Kidney (tissue), 13 donors: ENCODE measurements at regions not wholly inside any gene's neighbourhood (a gene's known extent, or its start where the extent isn't known, plus 50 kb on each side); places are given as distances from the start of the nearest gene placed in this dataset.

Experiments used
- DNase-seq, 5 donors: peaks; one replicate each; pipeline ENCODE4 v3.0.0-alpha.2; 2013 to 2020
- FAIRE-seq: peaks from 2 replicates; lab custom pipeline; 2012; peaks lifted over from hg19 to GRCh38; lab: Jason Lieb, UNC
- H3K27ac ChIP-seq, 2 donors: one replicate each; pipeline ENCODE4 v1.7.0; 2013; ENCODE audit warnings: low read depth in 2 of 2, low read length in 2 of 2, inconsistent platforms in 1 of 2
- H3K27me3 ChIP-seq: one replicate; pipeline ENCODE4 v1.7.1; 2013; ENCODE audit warnings: low read length, inconsistent platforms; ENCODE audit not compliant: control insufficient read depth, insufficient read depth
- H3K36me3 ChIP-seq, 3 donors: one replicate each; pipeline versions ENCODE4 v1.7.0 to v1.7.1; 2013; ENCODE audit warnings: low read length in 3 of 3, control low read depth in 1 of 3, inconsistent platforms in 1 of 3; ENCODE audit not compliant: insufficient read depth in 3 of 3, control insufficient read depth in 2 of 3
- H3K4me1 ChIP-seq, 3 donors: one replicate each; pipeline versions ENCODE4 v1.7.0 to v1.7.1; 2013; ENCODE audit warnings: low read length in 3 of 3, inconsistent platforms in 1 of 3, low read depth in 1 of 3; ENCODE audit not compliant: control insufficient read depth in 2 of 3, insufficient read depth in 2 of 3
- H3K4me3 ChIP-seq, 3 donors: one replicate each; pipeline versions ENCODE4 v1.7.0 to v1.8.1; 2013; ENCODE audit warnings: low read length in 3 of 3, control low read depth in 1 of 3, inconsistent platforms in 1 of 3
- H3K9ac ChIP-seq, 3 donors: one replicate each; pipeline versions ENCODE4 v1.7.0 to v1.7.1; 2013; ENCODE audit warnings: low read length in 3 of 3, control low read depth in 1 of 3, inconsistent platforms in 1 of 3
- H3K9me3 ChIP-seq, 3 donors: one replicate each; pipeline versions ENCODE4 v1.7.0 to v1.7.1; 2013; ENCODE audit warnings: low read length in 3 of 3, control low read depth in 1 of 3, inconsistent platforms in 1 of 3; ENCODE audit not compliant: control insufficient read depth in 2 of 3, insufficient read depth in 1 of 3
- intact Hi-C: fragments of 100-400 bp; cut with DNase I; formaldehyde crosslinking; loops from one replicate; pipeline ENCODE4 v1.11.1; 2022
- TF ChIP-seq, protein P1 (sequence below): IDR thresholded peaks from 3 replicates; pipeline ENCODE4 v1.5.1; 2012; ENCODE audit warnings: mild to moderate bottlenecking, moderate library complexity, borderline replicate concordance; ENCODE audit not compliant: insufficient read depth; ENCODE audit errors: extremely low read depth
- donor health status: control.
- donor health status: control.
- donor health status: control.
- donor health status: control.
- donor health status: control.
- donor health status: DM: yes; HTN: yes; CAD: no.
- donor health status: Normal renal cell carcinoma (clear cell type).

DNA sequence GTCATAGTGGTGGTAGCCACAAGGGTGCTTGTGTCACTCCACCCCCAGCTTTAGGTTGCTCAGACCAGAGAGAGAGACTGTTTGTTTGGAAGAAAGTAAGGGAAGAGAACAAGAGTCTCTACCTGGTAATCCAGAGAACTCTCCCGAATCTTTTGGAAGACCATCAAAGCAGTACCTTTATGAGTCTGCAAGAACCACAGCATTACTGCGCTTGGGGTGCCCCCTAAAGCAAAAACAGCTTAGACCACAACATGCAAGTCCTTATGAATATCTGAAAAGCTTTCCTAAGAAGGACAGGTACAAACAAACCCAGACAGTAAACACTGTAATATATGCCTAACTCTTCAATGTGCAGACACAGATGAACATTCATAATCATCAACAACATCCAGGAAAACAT, 1398.6 kb upstream of the C9orf72 start:
- H3K36me3 ChIP-seq: no peaks in the 10 kb centered on the region
- DNase-seq: no peak
- no peak overlapping the region for H3K4me3 ChIP-seq
- H3K27me3 ChIP-seq: no peaks in the 10 kb centered on the region
- intact Hi-C loops: no loop called here
- no peaks in the 10 kb centered on the region for H3K9me3 ChIP-seq
- TF ChIP-seq, protein P1, sequence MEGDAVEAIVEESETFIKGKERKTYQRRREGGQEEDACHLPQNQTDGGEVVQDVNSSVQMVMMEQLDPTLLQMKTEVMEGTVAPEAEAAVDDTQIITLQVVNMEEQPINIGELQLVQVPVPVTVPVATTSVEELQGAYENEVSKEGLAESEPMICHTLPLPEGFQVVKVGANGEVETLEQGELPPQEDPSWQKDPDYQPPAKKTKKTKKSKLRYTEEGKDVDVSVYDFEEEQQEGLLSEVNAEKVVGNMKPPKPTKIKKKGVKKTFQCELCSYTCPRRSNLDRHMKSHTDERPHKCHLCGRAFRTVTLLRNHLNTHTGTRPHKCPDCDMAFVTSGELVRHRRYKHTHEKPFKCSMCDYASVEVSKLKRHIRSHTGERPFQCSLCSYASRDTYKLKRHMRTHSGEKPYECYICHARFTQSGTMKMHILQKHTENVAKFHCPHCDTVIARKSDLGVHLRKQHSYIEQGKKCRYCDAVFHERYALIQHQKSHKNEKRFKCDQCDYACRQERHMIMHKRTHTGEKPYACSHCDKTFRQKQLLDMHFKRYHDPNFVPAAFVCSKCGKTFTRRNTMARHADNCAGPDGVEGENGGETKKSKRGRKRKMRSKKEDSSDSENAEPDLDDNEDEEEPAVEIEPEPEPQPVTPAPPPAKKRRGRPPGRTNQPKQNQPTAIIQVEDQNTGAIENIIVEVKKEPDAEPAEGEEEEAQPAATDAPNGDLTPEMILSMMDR: no peak
- no peak overlapping the region for H3K9ac ChIP-seq
- H3K27ac ChIP-seq: no peak overlapping the region
- no peak for FAIRE-seq
- H3K4me1 ChIP-seq: no peaks in the 10 kb centered on the region

GRCh38 chr9:28976250-28976649, 1403.0 kb upstream of the C9orf72 start:
- H3K27me3 ChIP-seq: no peaks in the 10 kb centered on the region
- intact Hi-C loops: no loop called here
- no peaks in the 10 kb centered on the region for H3K36me3 ChIP-seq
- no peak for DNase-seq
- H3K27ac ChIP-seq: no peak overlapping the region
- H3K4me1 ChIP-seq: no peaks in the 10 kb centered on the region
- H3K9ac ChIP-seq: no peak overlapping the region
- H3K9me3 ChIP-seq: no peaks in the 10 kb centered on the region
- H3K4me3 ChIP-seq: no peak overlapping the region
- no peak for FAIRE-seq
- TF ChIP-seq, protein P1: no peak

DNA sequence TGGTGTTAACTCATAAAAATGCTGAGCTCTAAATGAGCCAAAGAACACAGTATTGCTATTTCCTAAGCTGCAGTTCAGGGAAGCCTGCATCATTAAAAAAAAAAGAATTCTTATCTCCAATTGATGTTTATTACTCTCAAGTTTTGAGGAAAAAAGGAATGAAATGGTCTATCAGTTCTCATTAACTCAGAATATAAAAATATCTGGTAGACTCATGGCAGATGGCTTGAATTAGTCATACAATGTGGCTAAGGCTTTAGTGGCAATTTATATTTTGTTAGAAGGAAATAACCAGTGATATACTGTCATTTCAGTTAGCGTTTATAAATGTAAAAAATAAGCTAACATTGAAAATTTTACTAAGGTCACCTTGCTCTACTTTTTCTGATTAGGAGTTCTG, 1403.4 kb upstream of the C9orf72 start:
- Histone ChIP-seq H3K27ac (no peak overlapping the region), H3K27me3 (no peaks in the 10 kb centered on the region), H3K36me3 (no peaks in the 10 kb centered on the region), H3K4me1 (no peaks in the 10 kb centered on the region), H3K9ac (no peak overlapping the region), H3K9me3 (no peaks in the 10 kb centered on the region), H3K4me3 (no peak overlapping the region)
- DNase-seq: no peak
- TF ChIP-seq, protein P1: no peak
- FAIRE-seq: no peak
- intact Hi-C loops: no loop called here

DNA sequence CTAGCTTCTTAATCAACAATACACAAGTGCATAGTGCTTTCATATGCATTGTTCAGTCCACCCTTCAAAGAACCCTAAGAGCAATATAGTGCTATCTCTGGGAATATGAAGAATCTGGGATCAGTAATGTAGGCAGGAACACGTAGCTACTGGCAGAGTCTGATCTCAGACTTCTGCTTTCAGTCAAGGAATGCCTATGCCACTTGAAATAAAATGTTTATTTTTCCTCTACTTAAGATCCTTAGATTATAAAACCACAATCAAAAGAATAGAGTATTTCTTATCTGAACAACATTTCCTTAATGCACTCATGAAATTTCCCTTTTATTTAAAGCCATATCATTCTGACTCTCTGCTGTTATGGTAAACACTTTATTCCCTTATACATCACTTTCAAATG, 1407.8 kb upstream of the C9orf72 start:
- H3K4me1 ChIP-seq: no peaks in the 10 kb centered on the region
- no peaks in the 10 kb centered on the region for H3K36me3 ChIP-seq
- no peaks in the 10 kb centered on the region for H3K27me3 ChIP-seq
- H3K9ac ChIP-seq: no peak overlapping the region
- H3K27ac ChIP-seq: no peak overlapping the region
- no peak overlapping the region for H3K4me3 ChIP-seq
- DNase-seq (no peak), FAIRE-seq (no peak)
- H3K9me3 ChIP-seq: no peaks in the 10 kb centered on the region
- intact Hi-C loops: no loop called here
- TF ChIP-seq, protein P1: no peak
